Activated CD8-positive, alpha-beta T cell treated with anti-CD3 and anti-CD28 coated beads for 36 hours (primary cell): ENCODE measurements at regions not wholly inside any gene's neighbourhood (a gene's known extent, or its start where the extent isn't known, plus 50 kb on each side); places are given as distances from the start of the nearest gene placed in this dataset.

ENCODE experiments used
- ATAC-seq: fragments of 200-7000 bp; cut with Tn5 transposase; one replicate; pipeline ENCODE4 v1.10.0; 2021; ENCODE audit warnings: mild to moderate bottlenecking, moderate library complexity
- CTCF ChIA-PET: fragments of 350-600 bp; sonication (Branson Sonifier 250); formaldehyde crosslinking; loops from one replicate; lab custom pipeline; 2021; ENCODE audit warnings: antibody characterized with exemption; lab: Charles Lee
- POLR2A ChIA-PET: fragments of 350-600 bp; sonication (Branson Sonifier 250); formaldehyde crosslinking; loops from one replicate; lab custom pipeline; 2021; ENCODE audit warnings: antibody characterized with exemption; lab: Charles Lee
- DNase-seq: peaks from one replicate; pipeline ENCODE4 v3.0.0-alpha.2; 2020
- H3K27ac Mint-ChIP-seq: one replicate; pipeline ENCODE4 v1.8.0; 2021; ENCODE audit warnings: mild to moderate bottlenecking, mixed read lengths
- H3K27me3 Mint-ChIP-seq: one replicate; pipeline ENCODE4 v1.8.0; 2021; ENCODE audit warnings: mixed read lengths
- H3K36me3 Mint-ChIP-seq: one replicate; pipeline ENCODE4 v1.8.0; 2021; ENCODE audit warnings: low read depth, mixed read lengths
- H3K4me1 Mint-ChIP-seq: one replicate; pipeline ENCODE4 v1.8.0; 2021; ENCODE audit warnings: low read depth, mixed read lengths
- H3K4me3 Mint-ChIP-seq: one replicate; pipeline ENCODE4 v1.8.0; 2021; ENCODE audit warnings: mild to moderate bottlenecking, moderate library complexity, mixed read lengths
- H3K9me3 Mint-ChIP-seq: one replicate; pipeline ENCODE4 v1.8.0; 2021; ENCODE audit warnings: mixed read lengths
- CTCF ChIP-seq: fragments of 200-600 bp; IDR thresholded peaks from one replicate; pipeline ENCODE4 v1.8.0; 2022; ENCODE audit warnings: antibody characterized with exemption, mild to moderate bottlenecking
- intact Hi-C: fragments of 100-400 bp; cut with micrococcal nuclease; formaldehyde crosslinking; loops from one replicate; pipeline ENCODE4 v1.10.0; 2022

- TF ChIP-seq CTCF, result no peak
- intact Hi-C loops, result no loop called here
- no peaks in the 10 kb centered on the region for H3K4me1 Mint-ChIP-seq
- no peak for DNase-seq
- H3K27me3 Mint-ChIP-seq, result no peaks in the 10 kb centered on the region
- CTCF ChIA-PET, result no interaction called here
- POLR2A ChIA-PET, result no interaction called here
- H3K4me3 Mint-ChIP-seq, result no peak overlapping the region
- no peaks in the 10 kb centered on the region for H3K9me3 Mint-ChIP-seq
- no peak overlapping the region for H3K27ac Mint-ChIP-seq
- ATAC-seq, result no peak
- no peaks in the 10 kb centered on the region for H3K36me3 Mint-ChIP-seq
Observed at GRCh38 chr4:84041426-84041825, 457.7 kb downstream of the NKX6-1 start.

DNA sequence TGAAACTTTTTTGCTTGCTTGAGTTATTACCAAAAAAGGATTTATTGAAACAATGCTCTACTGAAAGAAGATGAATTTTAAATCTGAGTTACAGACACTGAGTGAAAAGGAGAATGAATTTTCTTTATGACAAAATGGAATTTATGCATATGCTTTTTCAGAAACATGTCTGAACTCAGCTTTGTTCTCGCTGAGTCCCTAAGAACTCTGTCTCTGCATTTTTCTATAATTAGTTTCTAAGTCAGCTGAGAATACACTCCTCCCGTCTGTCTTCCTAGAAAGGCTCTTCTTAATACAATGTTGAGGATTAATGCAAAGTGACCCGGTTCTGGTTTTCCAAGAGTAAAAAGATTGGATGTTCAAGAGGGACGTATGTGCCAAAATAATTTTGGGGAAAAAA, 463.5 kb downstream of the NKX6-1 start:
- intact Hi-C loops, result no loop called here
- DNase-seq (no peak), ATAC-seq (no peak)
- no peaks in the 10 kb centered on the region for H3K27me3 Mint-ChIP-seq
- no peaks in the 10 kb centered on the region for H3K4me1 Mint-ChIP-seq
- H3K27ac Mint-ChIP-seq, result no peak overlapping the region
- TF ChIP-seq CTCF, result no peak
- POLR2A ChIA-PET, result no interaction called here
- no peaks in the 10 kb centered on the region for H3K9me3 Mint-ChIP-seq
- CTCF ChIA-PET, result no interaction called here
- no peak overlapping the region for H3K4me3 Mint-ChIP-seq
- no peaks in the 10 kb centered on the region for H3K36me3 Mint-ChIP-seq

- POLR2A ChIA-PET, result no interaction called here
- intact Hi-C loops, result no loop called here
- H3K9me3 Mint-ChIP-seq, result no peaks in the 10 kb centered on the region
Observed at GRCh38 chr4:84032372-84032771, 466.7 kb downstream of the NKX6-1 start.

GRCh38 chr4:84031401-84031800, 467.7 kb downstream of the NKX6-1 start:
- DNase-seq (no peak), ATAC-seq (no peak)
- intact Hi-C loops, result no loop called here
- CTCF ChIA-PET, result no interaction called here
- Mint-ChIP-seq H3K4me3 (no peak overlapping the region), H3K36me3 (no peaks in the 10 kb centered on the region), H3K9me3 (no peaks in the 10 kb centered on the region), H3K27ac (no peak overlapping the region), H3K27me3 (no peaks in the 10 kb centered on the region), H3K4me1 (no peaks in the 10 kb centered on the region)
- POLR2A ChIA-PET, result no interaction called here
- no peak for TF ChIP-seq CTCF

More at GRCh38 chr4:84032372-84032771, 466.7 kb downstream of the NKX6-1 start:
- TF ChIP-seq CTCF, result no peak
- DNase-seq (no peak), ATAC-seq (no peak)
- CTCF ChIA-PET, result no interaction called here
- no peaks in the 10 kb centered on the region for H3K36me3 Mint-ChIP-seq
- H3K4me1 Mint-ChIP-seq, result no peaks in the 10 kb centered on the region
- no peak overlapping the region for H3K27ac Mint-ChIP-seq
- no peaks in the 10 kb centered on the region for H3K27me3 Mint-ChIP-seq
- no peak overlapping the region for H3K4me3 Mint-ChIP-seq

DNA sequence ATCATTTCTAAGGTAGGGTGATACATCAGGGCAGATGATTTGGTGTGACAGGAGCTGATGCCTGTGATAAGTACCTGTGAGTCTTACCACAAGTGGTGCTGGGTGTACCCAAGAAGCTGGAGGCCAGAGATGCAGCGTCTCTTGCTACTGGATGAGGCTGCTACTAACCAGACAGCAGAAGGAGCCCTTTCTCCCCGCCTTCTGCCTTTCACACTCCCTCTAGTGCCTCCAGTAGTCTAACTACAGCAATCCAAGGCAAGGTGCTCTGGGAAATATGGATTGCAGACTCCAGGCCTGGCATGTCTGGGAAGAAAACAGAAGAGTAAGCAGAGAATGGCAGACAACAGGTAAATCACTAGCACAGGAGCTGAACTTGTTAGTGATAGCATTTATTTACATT, 470.8 kb downstream of the NKX6-1 start:
- Mint-ChIP-seq H3K27me3 (no peaks in the 10 kb centered on the region), H3K4me3 (no peak overlapping the region), H3K27ac (no peak overlapping the region), H3K4me1 (no peaks in the 10 kb centered on the region), H3K9me3 (no peaks in the 10 kb centered on the region), H3K36me3 (no peaks in the 10 kb centered on the region)
- CTCF ChIA-PET, result no interaction called here
- POLR2A ChIA-PET, result no interaction called here
- ATAC-seq (no peak), DNase-seq (no peak)
- TF ChIP-seq CTCF, result no peak
- intact Hi-C loops, result no loop called here
